Neural cell (in vitro differentiated cells): ENCODE measurements at regions not wholly inside any gene's neighbourhood (a gene's known extent, or its start where the extent isn't known, plus 50 kb on each side); places are given as distances from the start of the nearest gene placed in this dataset.

Source experiments
- H2AFZ ChIP-seq: fragments of 200-600, 300-800 bp; sonication (generic), shearing (Covaris generic); 2 replicates; pipeline ENCODE4 v1.6.0; 2014; ENCODE audit warnings: low read depth, mild to moderate bottlenecking, antibody characterized with exemption, low read length, moderate library complexity
- H3F3A ChIP-seq: fragments of 200-600 bp; shearing (Covaris generic); 2 replicates; pipeline ENCODE4 v1.6.1; 2016; ENCODE audit warnings: mild to moderate bottlenecking, moderate library complexity, mixed read lengths, antibody characterized with exemption, low read length; ENCODE audit not compliant: insufficient read depth, poor library complexity, severe bottlenecking
- H3K27ac ChIP-seq: fragments of 200-600, 300-800 bp; sonication (generic), shearing (Covaris generic); 2 replicates; pipeline ENCODE4 v1.5.1; 2014; ENCODE audit warnings: mild to moderate bottlenecking, low read length, moderate library complexity
- H3K27me3 ChIP-seq: fragments of 300-800, 200-600 bp; sonication (generic), shearing (Covaris generic); 2 replicates; pipeline ENCODE4 v1.6.0; 2014; ENCODE audit warnings: mild to moderate bottlenecking, low read depth, low read length, moderate library complexity; ENCODE audit not compliant: insufficient read depth
- H3K36me3 ChIP-seq: fragments of 300-800, 200-600 bp; sonication (generic), shearing (Covaris generic); 2 replicates; pipeline ENCODE4 v1.5.1; 2014; ENCODE audit warnings: mild to moderate bottlenecking, antibody characterized with exemption, low read length, moderate library complexity; ENCODE audit not compliant: insufficient read depth
- H3K4me2 ChIP-seq: fragments of 300-800, 200-600 bp; sonication (generic), shearing (Covaris generic); 2 replicates; pipeline ENCODE4 v1.6.0; 2014; ENCODE audit warnings: mild to moderate bottlenecking, low read length
- H3K4me3 ChIP-seq: fragments of 300-800, 200-600 bp; sonication (generic), shearing (Covaris generic); 2 replicates; pipeline ENCODE4 v1.5.1; 2014; ENCODE audit warnings: mild to moderate bottlenecking, low read length, moderate library complexity
- H3K79me2 ChIP-seq: fragments of 200-600 bp; shearing (Covaris generic); replicated peaks from 2 replicates; pipeline ENCODE4 v1.6.0; 2014; ENCODE audit warnings: mild to moderate bottlenecking, low read length, moderate library complexity; ENCODE audit not compliant: insufficient read depth
- H3K9ac ChIP-seq: fragments of 300-800, 200-600 bp; sonication (generic), shearing (Covaris generic); 2 replicates; pipeline ENCODE4 v1.6.1; 2016; ENCODE audit warnings: mild to moderate bottlenecking, low read length, mixed read lengths
- H3K9me2 ChIP-seq: fragments of 200-600 bp; shearing (Covaris generic); 2 replicates; pipeline ENCODE4 v1.6.1; 2016; ENCODE audit warnings: mild to moderate bottlenecking, low read length, mixed read lengths; ENCODE audit not compliant: insufficient read depth
- H3K9me3 ChIP-seq: fragments of 200-600, 300-800 bp; sonication (generic), shearing (Covaris generic); 2 replicates; pipeline ENCODE4 v1.6.1; 2016; ENCODE audit warnings: mild to moderate bottlenecking, mixed run types, low read length, moderate library complexity, mixed read lengths
- H4K20me1 ChIP-seq: fragments of 200-600 bp; shearing (Covaris generic); 2 replicates; pipeline ENCODE4 v1.6.1; 2016; ENCODE audit warnings: mild to moderate bottlenecking, mixed run types; ENCODE audit not compliant: insufficient read depth
- CTCF ChIP-seq: fragments of 450-650 bp; IDR thresholded peaks from 2 replicates; pipeline ENCODE4 v1.5.1; 2014; ENCODE audit warnings: antibody characterized with exemption, mild to moderate bottlenecking, moderate library complexity; ENCODE audit not compliant: poor library complexity, severe bottlenecking
- EZH2 ChIP-seq: fragments of 200-600, 300-800 bp; shearing (Covaris generic), sonication (generic); IDR thresholded peaks from 2 replicates; pipeline ENCODE4 v1.6.1; 2014; ENCODE audit warnings: antibody characterized with exemption, low read length, borderline replicate concordance, mild to moderate bottlenecking; ENCODE audit not compliant: insufficient read depth, poor library complexity, severe bottlenecking
- POLR2AphosphoS5 ChIP-seq: IDR thresholded peaks from 2 replicates; pipeline ENCODE4 v1.6.1; 2012
- SMC3 ChIP-seq: fragments of 450-650 bp; conservative IDR thresholded peaks from 2 replicates; pipeline ENCODE4 v1.6.1; 2014; ENCODE audit warnings: antibody characterized with exemption, mild to moderate bottlenecking, moderate library complexity; ENCODE audit not compliant: poor library complexity
- TF ChIP-seq, protein P1 (sequence below): IDR thresholded peaks from 2 replicates; pipeline ENCODE4 v1.6.1; 2012; ENCODE audit warnings: borderline replicate concordance

DNA sequence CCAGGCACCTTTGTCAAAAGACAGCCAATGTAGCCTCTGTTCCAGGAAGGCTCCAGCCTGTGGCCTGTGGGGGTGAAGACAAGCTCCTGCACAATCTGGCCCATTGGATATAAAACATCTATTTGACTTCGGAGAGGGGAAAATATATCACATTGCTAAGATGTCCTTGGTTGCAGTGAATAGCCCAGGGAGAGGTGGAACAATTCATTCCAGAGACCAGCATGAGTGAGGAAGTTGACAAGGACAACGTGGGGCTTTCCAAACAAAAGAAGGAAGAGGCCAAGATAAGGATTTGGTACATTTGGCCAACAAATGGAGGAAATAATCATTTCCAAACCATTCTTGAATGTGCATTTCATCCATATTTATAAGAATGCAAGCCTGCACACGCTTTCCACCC lies 187.0 kb downstream of the ETS2 start:
- Histone ChIP-seq H3K4me2 (no peak overlapping the region), H2AFZ (no peak overlapping the region), H3K4me3 (no peak overlapping the region), H3K27ac (no peak overlapping the region), H3K9ac (no peak overlapping the region), H3K9me3 (no peaks in the 10 kb centered on the region), H3K36me3 (no peaks in the 10 kb centered on the region), H4K20me1 (no peaks in the 10 kb centered on the region), H3K9me2 (no peaks in the 10 kb centered on the region), H3K27me3 (no peaks in the 10 kb centered on the region), H3K79me2 (no peaks in the 10 kb centered on the region), H3F3A (no peaks in the 10 kb centered on the region)
- TF ChIP-seq SMC3 (no peak), EZH2 (no peak)
- TF ChIP-seq, protein P1, sequence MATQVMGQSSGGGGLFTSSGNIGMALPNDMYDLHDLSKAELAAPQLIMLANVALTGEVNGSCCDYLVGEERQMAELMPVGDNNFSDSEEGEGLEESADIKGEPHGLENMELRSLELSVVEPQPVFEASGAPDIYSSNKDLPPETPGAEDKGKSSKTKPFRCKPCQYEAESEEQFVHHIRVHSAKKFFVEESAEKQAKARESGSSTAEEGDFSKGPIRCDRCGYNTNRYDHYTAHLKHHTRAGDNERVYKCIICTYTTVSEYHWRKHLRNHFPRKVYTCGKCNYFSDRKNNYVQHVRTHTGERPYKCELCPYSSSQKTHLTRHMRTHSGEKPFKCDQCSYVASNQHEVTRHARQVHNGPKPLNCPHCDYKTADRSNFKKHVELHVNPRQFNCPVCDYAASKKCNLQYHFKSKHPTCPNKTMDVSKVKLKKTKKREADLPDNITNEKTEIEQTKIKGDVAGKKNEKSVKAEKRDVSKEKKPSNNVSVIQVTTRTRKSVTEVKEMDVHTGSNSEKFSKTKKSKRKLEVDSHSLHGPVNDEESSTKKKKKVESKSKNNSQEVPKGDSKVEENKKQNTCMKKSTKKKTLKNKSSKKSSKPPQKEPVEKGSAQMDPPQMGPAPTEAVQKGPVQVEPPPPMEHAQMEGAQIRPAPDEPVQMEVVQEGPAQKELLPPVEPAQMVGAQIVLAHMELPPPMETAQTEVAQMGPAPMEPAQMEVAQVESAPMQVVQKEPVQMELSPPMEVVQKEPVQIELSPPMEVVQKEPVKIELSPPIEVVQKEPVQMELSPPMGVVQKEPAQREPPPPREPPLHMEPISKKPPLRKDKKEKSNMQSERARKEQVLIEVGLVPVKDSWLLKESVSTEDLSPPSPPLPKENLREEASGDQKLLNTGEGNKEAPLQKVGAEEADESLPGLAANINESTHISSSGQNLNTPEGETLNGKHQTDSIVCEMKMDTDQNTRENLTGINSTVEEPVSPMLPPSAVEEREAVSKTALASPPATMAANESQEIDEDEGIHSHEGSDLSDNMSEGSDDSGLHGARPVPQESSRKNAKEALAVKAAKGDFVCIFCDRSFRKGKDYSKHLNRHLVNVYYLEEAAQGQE = no peak

- H3K9ac ChIP-seq = no peak overlapping the region
- no peaks in the 10 kb centered on the region for H3K9me3 ChIP-seq
- H3K36me3 ChIP-seq = no peaks in the 10 kb centered on the region
- H3K27me3 ChIP-seq = no peaks in the 10 kb centered on the region
- no peak overlapping the region for H3K4me3 ChIP-seq
- no peaks in the 10 kb centered on the region for H4K20me1 ChIP-seq
- no peaks in the 10 kb centered on the region for H3F3A ChIP-seq
- H3K4me2 ChIP-seq = no peak overlapping the region
- H3K79me2 ChIP-seq = no peaks in the 10 kb centered on the region
- no peaks in the 10 kb centered on the region for H3K9me2 ChIP-seq
- TF ChIP-seq CTCF = no peak
- TF ChIP-seq, protein P1 = no peak
- TF ChIP-seq SMC3 = no peak
- TF ChIP-seq POLR2AphosphoS5 = no peak
- H2AFZ ChIP-seq = no peak overlapping the region
- H3K27ac ChIP-seq = no peak overlapping the region
These were observed 184.7 kb downstream of the ETS2 start for GRCh38 chr21:38990424-38990794.
